CD4-positive, CD25-positive, alpha-beta regulatory T cell (primary cell): ENCODE measurements at regions not wholly inside any gene's neighbourhood (a gene's known extent, or its start where the extent isn't known, plus 50 kb on each side); places are given as distances from the start of the nearest gene placed in this dataset.

Experiments used
- ATAC-seq, 2 donors: fragments of 150-1000 bp; cut with Tn5 transposase; one replicate each; pipeline ENCODE4 v1.10.0; 2021; ENCODE audit warnings: low read depth in 2 of 2, moderate number of reproducible peaks in 2 of 2, moderate library complexity in 1 of 2
- DNase-seq, 3 donors: peaks; one replicate each; pipeline versions ENCODE4 v3.0.0 to v3.0.0-alpha.2; 2012 to 2022; ENCODE audit warnings: mixed read lengths in 1 of 3
- H3K27ac ChIP-seq: one replicate; pipeline ENCODE4 v1.7.0; 2013; ENCODE audit warnings: mild to moderate bottlenecking, low read length; ENCODE audit not compliant: insufficient read depth, poor library complexity, severe bottlenecking
- H3K27me3 ChIP-seq: one replicate; pipeline ENCODE4 v1.7.0; 2013; ENCODE audit warnings: low read length; ENCODE audit not compliant: control insufficient read depth, insufficient read depth
- H3K36me3 ChIP-seq: one replicate; pipeline ENCODE4 v1.7.0; 2013; ENCODE audit warnings: mild to moderate bottlenecking, low read length, moderate library complexity; ENCODE audit not compliant: control insufficient read depth, insufficient read depth
- H3K4me1 ChIP-seq: 2 replicates; pipeline ENCODE4 v1.7.0; 2013; ENCODE audit warnings: mild to moderate bottlenecking, low read length; ENCODE audit not compliant: insufficient read depth, control insufficient read depth, poor library complexity, severe bottlenecking
- H3K4me3 ChIP-seq: one replicate; pipeline ENCODE4 v1.7.0; 2013; ENCODE audit warnings: low read depth, mild to moderate bottlenecking, low read length, moderate library complexity
- H3K9me3 ChIP-seq, 2 experiments: 1 replicate in 1 of 2; 2 replicates in 1 of 2; pipeline ENCODE4 v1.7.0; 2013; ENCODE audit warnings: low read length in 2 of 2, mild to moderate bottlenecking in 1 of 2, moderate library complexity in 1 of 2; ENCODE audit not compliant: control insufficient read depth in 2 of 2
- H3K27ac Mint-ChIP-seq, 3 donors: one replicate each; pipeline ENCODE4 v1.8.0; 2020 to 2022; ENCODE audit warnings: mild to moderate bottlenecking in 3 of 3, mixed read lengths in 3 of 3, moderate library complexity in 2 of 3
- H3K27me3 Mint-ChIP-seq: one replicate; pipeline ENCODE4 v1.8.0; 2022; ENCODE audit warnings: mild to moderate bottlenecking, mixed read lengths
- H3K36me3 Mint-ChIP-seq: one replicate; pipeline ENCODE4 v1.8.0; 2020; ENCODE audit warnings: mixed read lengths
- H3K4me1 Mint-ChIP-seq, 4 donors: one replicate each; pipeline ENCODE4 v1.8.0; 2020 to 2022; ENCODE audit warnings: mixed read lengths in 4 of 4, mild to moderate bottlenecking in 1 of 4
- H3K4me3 Mint-ChIP-seq, 4 donors: one replicate each; pipeline ENCODE4 v1.8.0; 2020 to 2022; ENCODE audit warnings: mild to moderate bottlenecking in 4 of 4, mixed read lengths in 4 of 4, moderate library complexity in 3 of 4
- H3K9me3 Mint-ChIP-seq, 7 donors: one replicate each; pipeline ENCODE4 v1.8.0; 2020 to 2022; ENCODE audit warnings: mixed read lengths in 7 of 7, mild to moderate bottlenecking in 3 of 7, moderate library complexity in 2 of 7

DNA sequence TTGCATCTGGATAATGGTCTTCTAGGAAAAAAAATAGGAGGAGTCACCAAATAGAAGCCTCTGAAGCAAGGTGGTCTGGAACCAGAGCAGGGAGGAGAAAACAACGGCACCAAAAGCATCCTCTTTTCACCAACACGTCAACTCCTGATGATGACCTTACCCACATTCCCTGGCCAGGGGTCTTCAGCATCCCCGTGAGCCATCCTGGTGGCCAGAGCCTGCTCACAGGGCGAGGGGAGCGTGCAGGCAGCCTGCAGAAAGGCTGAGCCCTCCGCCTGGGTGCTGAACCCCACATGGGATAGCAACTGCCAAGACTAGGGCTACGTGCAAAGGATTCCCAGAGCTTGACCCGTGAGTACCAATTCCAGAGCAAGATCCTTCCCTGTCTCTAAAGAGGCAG, 191.0 kb downstream of the NDUFA10 start:
- Mint-ChIP-seq H3K4me1 (no peaks in the 10 kb centered on the region), H3K9me3 (peaks cover 0 to 3% (median 2%) of the 10 kb centered on the region in 7 donors), H3K4me3 (no peak overlapping the region), H3K27me3 (peaks cover 6% of the 10 kb centered on the region), H3K36me3 (no peaks in the 10 kb centered on the region), H3K27ac (no peak overlapping the region)
- DNase-seq: no peak
- Histone ChIP-seq H3K36me3 (no peaks in the 10 kb centered on the region), H3K27me3 (no peaks in the 10 kb centered on the region), H3K4me3 (no peak overlapping the region), H3K9me3 (peaks cover 0 to 4% of the 10 kb centered on the region in 2 experiments), H3K27ac (no peak overlapping the region), H3K4me1 (no peaks in the 10 kb centered on the region)
- no peak for ATAC-seq

DNA sequence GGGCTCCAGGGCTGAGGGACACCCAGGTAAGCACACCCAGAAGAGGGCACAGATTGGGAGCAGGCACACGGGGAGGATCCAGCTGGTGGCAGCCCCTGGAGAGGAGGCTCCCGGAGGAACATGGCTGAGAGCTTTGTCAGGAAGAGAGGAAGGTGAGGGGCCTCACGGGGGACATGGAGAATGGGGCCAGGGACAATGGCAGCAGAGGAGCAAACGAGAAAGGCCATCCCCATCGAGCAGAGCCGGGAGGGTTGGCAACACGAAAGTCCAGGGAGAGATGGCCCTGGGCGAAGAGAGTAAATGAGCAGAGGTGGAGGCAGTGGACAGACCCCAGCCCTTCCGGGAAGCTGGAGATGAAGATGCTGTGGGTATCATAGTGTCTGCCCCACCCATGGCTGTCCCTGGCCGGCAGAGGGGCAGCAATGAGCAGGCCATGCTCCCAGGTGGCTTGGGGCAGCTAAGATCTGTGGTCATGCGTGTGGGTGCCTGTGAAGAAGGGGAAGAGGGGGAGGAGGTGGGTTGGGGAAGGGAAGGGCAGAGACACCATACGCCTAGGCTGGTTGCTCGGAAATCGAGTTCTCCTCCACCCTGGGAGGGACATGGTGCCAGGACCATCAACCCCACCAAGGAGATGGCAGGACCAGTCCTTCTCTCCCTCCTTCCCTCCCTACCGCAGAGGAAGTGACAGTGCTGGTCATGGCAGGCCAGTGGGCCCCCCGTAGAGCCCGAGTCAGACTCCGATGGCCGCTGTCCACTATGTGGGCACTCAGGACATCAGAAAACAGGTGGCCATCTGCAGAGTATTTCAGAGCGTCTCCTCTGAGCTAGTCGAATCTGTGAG, 191.7 kb downstream of the NDUFA10 start:
- DNase-seq (no peak), ATAC-seq (no peak)
- Histone ChIP-seq H3K4me1 (no peaks in the 10 kb centered on the region), H3K27me3 (no peaks in the 10 kb centered on the region), H3K36me3 (no peaks in the 10 kb centered on the region), H3K27ac (no peak overlapping the region), H3K9me3 (peaks cover 0 to 4% of the 10 kb centered on the region in 2 experiments), H3K4me3 (no peak overlapping the region)
- Mint-ChIP-seq H3K9me3 (peaks cover 0 to 3% (median 1%) of the 10 kb centered on the region in 7 donors), H3K36me3 (no peaks in the 10 kb centered on the region), H3K4me1 (no peaks in the 10 kb centered on the region), H3K27me3 (peaks cover 6% of the 10 kb centered on the region), H3K27ac (peak overlapping the region in 1 of 3 donors; percentile 8), H3K4me3 (no peak overlapping the region)

DNA sequence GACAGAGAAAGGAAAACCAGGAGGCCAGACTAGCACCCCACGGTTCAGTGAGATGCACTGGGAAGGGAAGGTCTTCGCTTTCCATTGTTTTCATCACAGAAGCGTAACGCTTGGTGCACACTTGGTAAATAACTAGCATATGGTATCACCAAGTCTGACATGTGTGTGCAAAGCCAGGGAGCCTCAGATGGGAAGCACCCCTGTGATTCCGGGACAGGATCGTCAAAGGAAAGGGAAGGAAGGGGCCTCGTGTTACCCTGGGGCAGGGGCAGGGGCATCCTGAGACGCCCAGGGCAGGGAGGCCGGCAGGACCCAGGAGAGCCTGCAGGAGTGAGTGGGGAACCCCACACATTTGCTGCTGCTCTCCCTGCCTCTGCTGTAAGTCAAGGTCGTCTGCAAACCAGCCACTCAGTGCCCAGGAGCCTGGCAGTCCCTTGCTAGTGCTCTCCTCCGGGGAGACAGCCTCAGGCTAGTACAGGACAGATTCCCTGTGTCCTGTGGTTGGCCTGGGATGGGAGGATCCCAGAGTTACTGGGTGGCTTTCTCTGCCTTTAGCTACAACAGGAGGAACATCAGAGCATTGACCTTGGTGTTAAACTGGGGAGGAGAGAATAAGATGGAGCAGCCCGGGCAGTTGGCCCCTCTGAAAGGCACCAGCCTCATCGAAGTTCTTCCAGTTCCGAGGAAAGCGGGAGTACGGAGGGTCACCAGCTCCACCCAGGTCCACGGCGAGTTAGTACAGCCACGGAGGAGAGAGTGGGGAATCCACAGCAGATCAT, 192.5 kb downstream of the NDUFA10 start:
- Mint-ChIP-seq H3K4me3 (no peak overlapping the region), H3K4me1 (no peaks in the 10 kb centered on the region), H3K9me3 (peaks cover 0 to 3% (median 1%) of the 10 kb centered on the region in 7 donors), H3K36me3 (no peaks in the 10 kb centered on the region), H3K27ac (peak overlapping the region in 1 of 3 donors; percentile 8), H3K27me3 (peaks cover 6% of the 10 kb centered on the region)
- no peak overlapping the region for H3K27ac ChIP-seq
- no peak overlapping the region for H3K4me3 ChIP-seq
- peaks cover 0 to 4% of the 10 kb centered on the region in 2 experiments for H3K9me3 ChIP-seq
- no peaks in the 10 kb centered on the region for H3K4me1 ChIP-seq
- H3K27me3 ChIP-seq: no peaks in the 10 kb centered on the region
- ATAC-seq (no peak), DNase-seq (no peak)
- H3K36me3 ChIP-seq: no peaks in the 10 kb centered on the region

DNA sequence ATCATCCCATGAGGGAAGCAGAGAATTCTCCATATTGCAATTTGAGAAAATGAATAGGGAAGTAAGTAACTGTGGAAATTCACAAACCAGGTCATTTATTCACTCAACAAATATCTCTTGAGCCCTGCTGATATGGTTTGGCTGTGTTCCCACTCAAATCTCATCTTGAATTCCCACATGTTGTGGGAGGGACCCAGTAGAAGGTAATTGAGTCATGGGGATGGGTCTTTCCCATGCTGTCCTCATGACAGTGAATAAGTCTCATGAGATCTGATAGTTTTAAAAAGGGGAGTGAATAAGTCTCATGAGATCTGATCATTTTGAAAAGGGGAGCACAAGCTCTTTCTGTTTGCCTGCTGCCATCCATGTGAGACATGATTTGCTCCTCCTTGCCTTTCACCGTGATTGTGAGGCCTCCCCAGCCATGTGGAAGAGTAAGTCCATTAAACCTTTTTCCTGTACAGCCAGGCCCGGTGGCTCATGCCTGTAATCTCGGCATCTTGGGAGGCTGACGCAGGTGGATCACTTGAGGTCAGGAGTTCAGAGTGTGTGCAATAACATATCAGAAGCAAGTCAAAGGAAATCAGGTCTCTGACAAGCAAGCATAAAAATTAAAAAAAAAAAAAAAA, 193.2 kb downstream of the NDUFA10 start:
- Histone ChIP-seq H3K9me3 (peaks cover 0 to 4% of the 10 kb centered on the region in 2 experiments), H3K4me1 (no peaks in the 10 kb centered on the region), H3K27me3 (no peaks in the 10 kb centered on the region), H3K4me3 (no peak overlapping the region), H3K36me3 (no peaks in the 10 kb centered on the region), H3K27ac (no peak overlapping the region)
- Mint-ChIP-seq H3K4me1 (no peaks in the 10 kb centered on the region), H3K9me3 (peaks cover 0 to 3% (median under 1%) of the 10 kb centered on the region in 7 donors), H3K4me3 (no peak overlapping the region), H3K27ac (no peak overlapping the region), H3K27me3 (peaks cover 6% of the 10 kb centered on the region), H3K36me3 (no peaks in the 10 kb centered on the region)
- DNase-seq (no peak), ATAC-seq (no peak)

DNA sequence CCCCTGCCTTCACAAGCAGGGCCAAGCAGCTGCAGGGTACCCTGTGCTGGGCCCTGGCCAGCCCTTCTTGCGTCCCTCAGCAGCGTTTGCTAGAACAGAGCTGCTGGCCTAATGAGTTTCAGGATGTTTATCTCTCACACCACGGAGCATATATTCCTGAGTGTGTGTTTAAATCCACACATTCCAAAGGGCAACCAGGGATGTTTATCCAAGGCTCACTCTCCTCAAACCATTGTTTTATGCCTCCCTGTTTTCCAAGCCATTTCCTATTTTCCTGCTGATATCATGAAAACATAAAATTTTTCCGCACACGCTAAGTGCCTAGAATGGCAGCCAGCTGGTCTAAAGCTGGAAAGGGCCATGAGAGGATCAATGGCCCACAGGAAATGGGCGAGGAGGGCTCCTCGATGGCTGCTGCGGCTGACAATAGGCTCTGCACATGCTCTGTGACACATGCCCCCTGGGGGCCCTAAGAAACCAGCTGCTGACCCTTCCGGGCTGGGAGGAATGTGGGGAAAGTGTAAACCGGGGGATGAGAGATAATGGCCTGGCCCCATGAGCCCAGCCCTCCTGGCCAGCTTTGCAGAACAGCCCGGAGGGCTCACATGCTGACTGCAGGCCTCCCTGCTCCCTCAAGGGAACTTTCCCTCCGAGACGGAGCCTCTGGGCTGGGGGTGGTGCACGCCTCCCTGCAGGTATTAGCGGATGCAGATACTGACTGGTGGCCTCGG, 194.0 kb downstream of the NDUFA10 start:
- Mint-ChIP-seq H3K9me3 (peaks cover 0 to 3% (median 0%) of the 10 kb centered on the region in 7 donors), H3K27ac (no peak overlapping the region), H3K4me1 (no peaks in the 10 kb centered on the region), H3K36me3 (no peaks in the 10 kb centered on the region), H3K27me3 (peaks cover 6% of the 10 kb centered on the region), H3K4me3 (no peak overlapping the region)
- Histone ChIP-seq H3K36me3 (no peaks in the 10 kb centered on the region), H3K4me3 (no peak overlapping the region), H3K9me3 (no peaks in the 10 kb centered on the region), H3K27me3 (no peaks in the 10 kb centered on the region), H3K4me1 (no peaks in the 10 kb centered on the region), H3K27ac (no peak overlapping the region)
- no peak for DNase-seq
- no peak for ATAC-seq

DNA sequence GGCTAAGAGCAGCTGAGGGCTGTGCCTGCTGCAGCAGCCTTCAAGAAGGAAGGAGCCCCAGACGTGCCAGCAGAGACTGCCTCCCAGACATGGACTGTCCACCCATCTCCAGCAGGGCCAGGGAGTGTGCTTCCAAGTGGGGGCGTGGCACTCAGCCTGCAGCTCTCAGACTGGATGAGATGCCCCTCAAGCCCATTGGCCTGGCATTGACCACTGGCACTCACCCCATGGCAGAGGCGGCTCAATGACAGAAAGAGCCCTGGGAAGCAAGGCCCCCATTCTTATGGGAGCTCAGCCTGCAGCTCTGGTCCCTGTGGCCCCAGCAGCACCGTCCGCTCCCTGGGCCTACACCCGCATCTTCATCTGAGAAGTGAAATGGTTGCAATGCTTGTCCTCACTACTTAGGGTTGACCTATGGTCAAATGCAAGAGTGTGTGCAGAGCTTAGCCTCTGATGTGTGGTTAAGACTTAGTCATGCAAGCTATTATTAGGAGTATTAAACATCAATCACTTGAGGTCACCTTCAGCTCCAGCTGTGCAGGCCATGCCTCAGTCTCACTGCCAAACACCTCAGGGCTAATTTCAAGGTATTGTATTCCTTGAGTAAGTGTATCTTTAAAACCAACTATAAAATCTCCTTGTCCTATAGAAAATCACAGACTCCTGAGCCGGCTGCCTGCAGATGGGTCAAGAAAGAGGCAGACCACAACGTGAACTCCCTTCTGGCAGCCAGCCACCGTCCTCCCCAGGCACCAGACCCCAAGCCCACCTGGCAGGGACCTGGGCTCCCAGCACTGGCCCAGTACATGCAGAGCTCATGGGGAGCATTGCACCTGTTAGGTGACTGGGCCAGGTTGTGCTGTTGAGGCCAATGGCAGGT, 194.8 kb downstream of the NDUFA10 start:
- Mint-ChIP-seq H3K4me1 (no peaks in the 10 kb centered on the region), H3K9me3 (peaks cover 0 to 2% (median 0%) of the 10 kb centered on the region in 7 donors), H3K36me3 (no peaks in the 10 kb centered on the region), H3K4me3 (no peak overlapping the region), H3K27ac (peak overlapping the region in 1 of 3 donors; percentile 12), H3K27me3 (peaks cover 6% of the 10 kb centered on the region)
- H3K4me1 ChIP-seq: no peaks in the 10 kb centered on the region
- no peak overlapping the region for H3K27ac ChIP-seq
- H3K9me3 ChIP-seq: no peaks in the 10 kb centered on the region
- H3K36me3 ChIP-seq: no peaks in the 10 kb centered on the region
- DNase-seq (no peak), ATAC-seq (no peak)
- H3K4me3 ChIP-seq: no peak overlapping the region
- H3K27me3 ChIP-seq: no peaks in the 10 kb centered on the region
